LNCAP (cell line): ENCODE measurements at regions not wholly inside any gene's neighbourhood (a gene's known extent, or its start where the extent isn't known, plus 50 kb on each side); places are given as distances from the start of the nearest gene placed in this dataset.

Experiments used
- CTCF ChIP-seq: fragments of 450-650 bp; IDR thresholded peaks from 2 replicates; pipeline ENCODE4 v1.5.1; 2017; ENCODE audit warnings: mild to moderate bottlenecking

DNA sequence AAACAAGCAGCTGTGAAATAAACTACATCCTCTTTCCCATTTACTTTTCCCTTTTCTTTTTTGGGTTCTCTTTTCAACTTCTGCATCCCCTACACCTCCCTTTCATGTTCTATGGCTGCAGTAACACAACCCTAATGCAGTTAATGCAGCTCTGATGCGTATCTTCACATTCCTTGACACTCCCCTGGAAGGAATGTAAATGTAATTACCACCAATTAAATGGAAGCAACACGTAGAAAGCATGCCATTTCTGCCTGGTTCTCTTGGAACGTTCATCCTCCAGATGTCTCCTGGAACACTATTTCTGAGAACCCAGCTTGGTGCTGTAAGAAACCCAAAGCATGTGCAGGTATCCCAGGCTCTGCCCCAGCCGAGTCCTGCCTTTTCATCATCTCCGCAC, 166.8 kb upstream of the FREM2 start:
- no peak for TF ChIP-seq CTCF

GRCh38 chr13:38527140-38527539, 159.7 kb upstream of the FREM2 start:
- TF ChIP-seq CTCF = no peak

GRCh38 chr13:38528986-38529385, 157.9 kb upstream of the FREM2 start:
- TF ChIP-seq CTCF = no peak

GRCh38 chr13:38530492-38530891, 156.4 kb upstream of the FREM2 start:
- TF ChIP-seq CTCF = peak; percentile 41; the same call in 1 of the 2 replicates

DNA sequence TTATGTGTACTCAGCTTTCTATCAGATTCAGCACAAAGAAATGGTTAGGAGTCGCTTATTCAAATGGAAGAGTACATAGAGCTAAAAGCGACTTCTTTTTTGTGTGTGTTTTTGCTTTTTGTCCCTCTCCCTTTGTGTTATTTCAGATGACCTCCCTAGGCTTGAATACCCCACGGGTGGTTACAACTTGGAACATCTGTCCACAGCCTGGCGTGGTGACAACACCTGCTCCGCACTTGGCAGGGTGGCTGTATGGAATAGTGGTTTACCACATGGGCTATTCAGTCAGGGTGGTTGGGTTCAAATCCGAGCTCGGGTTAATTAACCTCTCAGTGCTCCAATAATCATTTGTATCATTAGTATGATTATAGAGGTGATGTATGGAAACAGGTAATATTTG, 151.6 kb upstream of the FREM2 start:
- TF ChIP-seq CTCF = no peak

DNA sequence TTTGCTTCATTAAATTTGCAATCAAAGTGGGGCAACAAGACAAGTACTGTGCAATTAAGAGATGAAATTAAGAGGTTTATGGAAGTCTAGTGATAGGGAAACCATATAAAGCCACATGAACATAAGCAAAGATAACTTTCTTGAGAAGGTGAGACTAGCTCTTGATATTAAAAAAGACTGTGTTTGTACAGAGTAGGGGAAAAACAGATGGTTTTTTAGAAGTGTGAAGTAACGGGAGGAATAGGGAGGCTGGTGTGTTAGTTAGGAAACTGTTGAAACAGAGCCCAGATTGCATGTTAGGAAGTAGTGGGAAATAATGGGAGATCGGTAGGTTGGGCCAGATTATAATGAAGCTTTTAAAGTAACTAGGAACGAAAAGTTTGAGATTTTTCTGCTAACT, 149.8 kb upstream of the FREM2 start:
- no peak for TF ChIP-seq CTCF

GRCh38 chr13:38538422-38538821, 148.5 kb upstream of the FREM2 start:
- no peak for TF ChIP-seq CTCF

DNA sequence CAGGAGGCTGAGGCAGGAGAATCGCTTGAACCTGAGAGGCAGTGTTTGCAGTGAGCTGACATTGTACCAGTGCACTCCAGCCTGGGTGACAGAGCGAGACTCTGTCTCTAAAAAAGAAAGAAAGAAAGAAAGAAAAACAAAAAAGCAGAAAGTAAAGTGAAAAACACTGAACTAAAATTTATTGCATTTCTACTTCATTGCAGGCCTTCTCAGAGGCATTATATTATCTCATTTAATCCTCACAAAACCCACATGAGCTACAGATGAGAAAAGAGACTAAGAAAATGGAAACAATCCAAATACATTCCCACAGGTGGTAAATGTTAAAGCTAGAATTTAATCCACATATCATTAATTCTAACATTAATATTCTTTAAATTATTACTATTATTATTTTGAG, 147.2 kb upstream of the FREM2 start:
- TF ChIP-seq CTCF = no peak
